Astrocyte of the cerebellum (primary cell): ENCODE measurements at regions not wholly inside any gene's neighbourhood (a gene's known extent, or its start where the extent isn't known, plus 50 kb on each side); places are given as distances from the start of the nearest gene placed in this dataset.

ENCODE experiments used
- DNase-seq: peaks from one replicate; pipeline ENCODE4 v3.0.0-alpha.2; 2011; ENCODE audit warnings: low read depth
- H3K4me3 ChIP-seq: 2 replicates; pipeline ENCODE4 v1.5.1; 2011; ENCODE audit warnings: mild to moderate bottlenecking, low read depth, low read length, moderate library complexity
- CTCF ChIP-seq: IDR thresholded peaks from 2 replicates; pipeline ENCODE4 v1.5.1; 2012; ENCODE audit warnings: low read length, low read depth, moderate library complexity, mild to moderate bottlenecking; ENCODE audit errors: missing control alignments
- in situ Hi-C: cut with HindIII; loops from 2 replicates; pipeline ENCODE4 v1.10.0; 2017; ENCODE audit warnings: low sequenced_read_pairs

GRCh38 chr9:90988318-90988717, 186.7 kb downstream of the SYK start:
- no peak overlapping the region for H3K4me3 ChIP-seq
- TF ChIP-seq CTCF, result no peak
- in situ Hi-C loops, result no loop called here
- no peak for DNase-seq

- no peak overlapping the region for H3K4me3 ChIP-seq
- in situ Hi-C loops, result no loop called here
- no peak for TF ChIP-seq CTCF
- DNase-seq, result no peak
Measured at GRCh38 chr9:90991953-90992352, 190.3 kb downstream of the SYK start.

GRCh38 chr9:90995516-90995915, 193.9 kb downstream of the SYK start:
- no peak for TF ChIP-seq CTCF
- in situ Hi-C loops, result no loop called here

GRCh38 chr9:90996154-90997065, 194.8 kb downstream of the SYK start:
- in situ Hi-C loops, result no loop called here
- peak; percentile 23 for DNase-seq
- H3K4me3 ChIP-seq, result no peak overlapping the region
- TF ChIP-seq CTCF, result no peak

More at GRCh38 chr9:90995516-90995915, 193.9 kb downstream of the SYK start:
- no peak for DNase-seq
- H3K4me3 ChIP-seq, result no peak overlapping the region

GRCh38 chr9:90998573-90998972, 197.0 kb downstream of the SYK start:
- in situ Hi-C loops, result no loop called here
- no peak for DNase-seq
- TF ChIP-seq CTCF, result no peak
- H3K4me3 ChIP-seq, result no peak overlapping the region

- TF ChIP-seq CTCF, result no peak
- no peak overlapping the region for H3K4me3 ChIP-seq
- DNase-seq, result no peak
- in situ Hi-C loops, result no loop called here
Measured at GRCh38 chr9:90999425-91000397, 198.1 kb downstream of the SYK start.
